Ascending aorta (tissue), 2 donors: ENCODE measurements at regions not wholly inside any gene's neighbourhood (a gene's known extent, or its start where the extent isn't known, plus 50 kb on each side); places are given as distances from the start of the nearest gene placed in this dataset.

Experiments used
- DNase-seq, 2 donors: peaks; one replicate each; pipeline ENCODE4 v3.0.0-alpha.2; 2019; ENCODE audit warnings: low spot score in 2 of 2
- H3K27ac ChIP-seq, 2 donors: fragments of 200-600 bp; sonication (generic); one replicate each; pipeline ENCODE4 v1.5.1; 2016 to 2017; ENCODE audit warnings: mild to moderate bottlenecking in 1 of 2
- H3K27me3 ChIP-seq: fragments of 200-600 bp; sonication (generic); one replicate; pipeline ENCODE4 v1.5.1; 2017
- H3K36me3 ChIP-seq, 2 donors: fragments of 200-600 bp; sonication (generic); one replicate each; pipeline ENCODE4 v1.5.1; 2016
- H3K4me1 ChIP-seq, 2 donors: fragments of 200-600 bp; sonication (generic); one replicate each; pipeline ENCODE4 v1.5.1; 2016 to 2017; ENCODE audit warnings: mild to moderate bottlenecking in 1 of 2
- H3K4me3 ChIP-seq, 2 donors: fragments of 200-600 bp; sonication (generic); one replicate each; pipeline ENCODE4 v1.5.1; 2016 to 2017; ENCODE audit warnings: mild to moderate bottlenecking in 1 of 2
- H3K9me3 ChIP-seq, 2 donors: fragments of 200-600 bp; sonication (generic); one replicate each; pipeline ENCODE4 v1.5.1; 2016
- intact Hi-C: fragments of 100-400 bp; cut with DNase I; formaldehyde crosslinking; loops from one replicate; pipeline ENCODE4 v1.15.1; 2023
- TF ChIP-seq, protein P1 (sequence below), 3 experiments: fragments of 200-600 bp in 2 of 3; fragments of 450-650 bp in 1 of 3; sonication (generic) in 2 of 3; IDR thresholded peaks; one replicate each; pipeline ENCODE4 v1.5.1; 2016 to 2019; ENCODE audit warnings: antibody characterized with exemption in 3 of 3, mild to moderate bottlenecking in 1 of 3, moderate library complexity in 1 of 3

DNA sequence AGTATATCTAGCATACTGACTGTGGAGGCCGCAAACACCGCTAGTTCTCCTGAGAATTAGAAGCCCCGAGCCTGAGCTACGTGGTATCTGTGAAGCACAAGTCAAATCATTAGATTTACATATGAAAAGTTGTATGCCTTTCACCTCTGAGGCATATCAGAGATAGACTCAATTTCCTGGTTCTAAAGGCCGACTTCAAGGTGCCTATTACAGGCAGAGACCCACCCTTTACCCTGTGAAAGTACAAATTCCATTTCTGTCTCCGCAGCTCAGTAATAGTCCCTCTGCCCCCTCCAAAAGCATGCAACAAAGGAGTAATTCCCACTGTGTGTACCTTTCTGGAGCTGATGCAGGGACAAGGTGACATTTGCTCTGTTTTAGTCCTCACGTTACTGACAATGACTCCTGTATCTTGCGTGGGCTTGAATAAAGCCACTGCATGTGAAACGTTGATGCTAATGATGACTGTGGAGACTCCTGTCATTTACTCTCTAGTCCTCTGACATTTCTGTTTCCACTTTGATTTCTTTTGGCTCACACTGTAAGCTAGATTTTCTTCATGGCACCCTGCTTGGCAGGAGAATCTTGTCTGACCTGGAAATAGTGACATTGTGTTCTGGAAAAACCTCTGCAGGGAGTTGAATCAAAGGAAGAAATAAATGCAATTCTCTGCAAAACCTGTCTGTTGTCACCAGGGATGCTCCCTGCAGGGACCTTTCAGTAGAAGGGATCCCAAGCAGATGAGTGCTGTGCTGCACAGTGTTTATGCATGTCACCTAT lies 273.2 kb upstream of the EMCN start:
- DNase-seq = no peak
- Histone ChIP-seq H3K27me3 (no peaks in the 10 kb centered on the region), H3K27ac (no peak overlapping the region), H3K4me3 (no peak overlapping the region), H3K36me3 (no peaks in the 10 kb centered on the region), H3K4me1 (no peaks in the 10 kb centered on the region), H3K9me3 (no peaks in the 10 kb centered on the region)
- TF ChIP-seq, protein P1, sequence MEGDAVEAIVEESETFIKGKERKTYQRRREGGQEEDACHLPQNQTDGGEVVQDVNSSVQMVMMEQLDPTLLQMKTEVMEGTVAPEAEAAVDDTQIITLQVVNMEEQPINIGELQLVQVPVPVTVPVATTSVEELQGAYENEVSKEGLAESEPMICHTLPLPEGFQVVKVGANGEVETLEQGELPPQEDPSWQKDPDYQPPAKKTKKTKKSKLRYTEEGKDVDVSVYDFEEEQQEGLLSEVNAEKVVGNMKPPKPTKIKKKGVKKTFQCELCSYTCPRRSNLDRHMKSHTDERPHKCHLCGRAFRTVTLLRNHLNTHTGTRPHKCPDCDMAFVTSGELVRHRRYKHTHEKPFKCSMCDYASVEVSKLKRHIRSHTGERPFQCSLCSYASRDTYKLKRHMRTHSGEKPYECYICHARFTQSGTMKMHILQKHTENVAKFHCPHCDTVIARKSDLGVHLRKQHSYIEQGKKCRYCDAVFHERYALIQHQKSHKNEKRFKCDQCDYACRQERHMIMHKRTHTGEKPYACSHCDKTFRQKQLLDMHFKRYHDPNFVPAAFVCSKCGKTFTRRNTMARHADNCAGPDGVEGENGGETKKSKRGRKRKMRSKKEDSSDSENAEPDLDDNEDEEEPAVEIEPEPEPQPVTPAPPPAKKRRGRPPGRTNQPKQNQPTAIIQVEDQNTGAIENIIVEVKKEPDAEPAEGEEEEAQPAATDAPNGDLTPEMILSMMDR (IDR thresholded peaks at IDR 0.05) = no peak
- intact Hi-C loops = no loop called here

DNA sequence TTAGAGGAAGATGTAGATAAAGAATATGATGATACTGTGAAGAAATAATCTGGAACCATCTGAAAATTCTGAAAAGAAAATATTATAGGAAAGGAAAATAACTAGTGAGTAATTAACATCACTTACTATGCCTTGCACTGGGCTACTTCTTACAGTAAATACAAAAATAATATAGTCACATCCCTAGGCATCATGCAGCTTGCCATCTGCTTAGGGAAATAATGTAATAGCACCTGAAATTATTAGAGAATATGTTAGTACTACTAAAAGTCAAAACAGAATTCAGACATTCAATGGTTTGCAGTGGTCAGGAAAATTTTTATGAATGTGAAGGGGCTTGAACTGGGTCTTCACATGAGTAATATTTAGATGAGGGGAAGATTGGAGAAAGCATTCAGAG lies 272.2 kb upstream of the EMCN start:
- no peaks in the 10 kb centered on the region for H3K36me3 ChIP-seq
- no peak for DNase-seq
- no peak overlapping the region for H3K27ac ChIP-seq
- intact Hi-C loops = no loop called here
- no peaks in the 10 kb centered on the region for H3K27me3 ChIP-seq
- no peaks in the 10 kb centered on the region for H3K4me1 ChIP-seq
- TF ChIP-seq, protein P1 (IDR thresholded peaks at IDR 0.05) = no peak
- no peaks in the 10 kb centered on the region for H3K9me3 ChIP-seq
- H3K4me3 ChIP-seq = no peak overlapping the region

DNA sequence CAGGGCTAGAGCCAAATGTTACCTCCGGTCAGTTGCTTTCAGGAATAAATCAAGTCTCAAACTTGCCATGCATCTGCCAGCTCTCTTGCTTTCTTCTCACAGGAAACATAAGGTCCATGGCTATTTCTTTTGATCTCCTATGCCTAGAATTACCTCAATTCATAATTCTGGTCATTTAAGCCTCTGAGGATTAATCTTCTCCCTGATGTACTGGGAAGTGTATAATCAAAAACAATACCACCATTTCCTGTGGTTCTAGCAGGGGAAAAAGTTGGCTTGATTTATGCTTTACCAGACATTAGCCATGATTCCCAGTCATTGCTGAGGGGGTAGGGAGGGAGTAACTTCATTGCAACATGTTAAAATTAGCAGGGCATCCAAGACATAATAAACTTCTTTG lies 268.7 kb upstream of the EMCN start:
- no peak for DNase-seq
- no peak overlapping the region for H3K4me3 ChIP-seq
- no peak overlapping the region for H3K27ac ChIP-seq
- H3K27me3 ChIP-seq = no peaks in the 10 kb centered on the region
- TF ChIP-seq, protein P1 (IDR thresholded peaks at IDR 0.05) = no peak
- no peaks in the 10 kb centered on the region for H3K4me1 ChIP-seq
- no peaks in the 10 kb centered on the region for H3K9me3 ChIP-seq
- intact Hi-C loops = no loop called here
- H3K36me3 ChIP-seq = no peaks in the 10 kb centered on the region

DNA sequence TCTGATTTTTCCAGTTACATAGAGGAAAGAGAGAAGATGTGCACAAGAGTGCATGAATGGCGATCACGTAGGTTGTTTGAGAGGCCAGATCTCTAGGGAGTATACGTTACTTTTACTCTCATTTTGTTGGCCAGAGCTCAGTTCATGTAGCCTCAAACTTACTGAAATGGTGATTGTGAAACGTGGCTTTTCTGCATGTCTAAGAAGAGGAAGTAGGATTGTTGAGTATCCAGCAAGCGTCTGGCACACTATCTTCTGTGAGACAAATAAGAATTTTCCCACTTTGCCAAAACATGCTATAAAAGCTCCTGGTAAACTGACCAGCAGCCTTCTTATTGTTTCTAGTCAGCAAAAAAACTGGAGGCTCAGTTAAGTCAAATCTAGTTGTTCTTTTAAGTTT lies 264.5 kb upstream of the EMCN start:
- H3K4me1 ChIP-seq = no peaks in the 10 kb centered on the region
- intact Hi-C loops = no loop called here
- no peaks in the 10 kb centered on the region for H3K36me3 ChIP-seq
- DNase-seq = no peak
- no peaks in the 10 kb centered on the region for H3K9me3 ChIP-seq
- TF ChIP-seq, protein P1 (IDR thresholded peaks at IDR 0.05) = no peak
- no peak overlapping the region for H3K4me3 ChIP-seq
- H3K27me3 ChIP-seq = no peaks in the 10 kb centered on the region
- no peak overlapping the region for H3K27ac ChIP-seq

DNA sequence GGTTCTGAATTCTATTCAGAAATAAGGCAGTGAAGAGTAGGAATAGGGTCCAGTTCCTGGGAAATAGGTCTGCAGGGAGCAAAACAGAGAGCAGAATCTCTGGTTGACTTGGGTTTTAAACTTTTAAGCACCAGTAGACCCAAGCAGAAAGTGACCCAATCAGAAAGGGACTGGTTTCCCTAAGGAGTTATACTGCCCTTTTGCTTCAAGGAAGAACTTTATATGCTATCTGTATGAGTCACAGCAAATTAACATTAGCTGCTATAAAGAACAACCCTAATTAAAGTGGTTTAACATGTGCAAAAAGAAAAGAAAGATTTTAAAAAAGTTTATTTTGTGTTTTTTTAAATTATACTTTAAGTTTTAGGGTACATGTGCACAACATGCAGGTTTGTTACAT lies 263.6 kb upstream of the EMCN start:
- DNase-seq = no peak
- no peaks in the 10 kb centered on the region for H3K4me1 ChIP-seq
- H3K4me3 ChIP-seq = no peak overlapping the region
- no peak overlapping the region for H3K27ac ChIP-seq
- H3K9me3 ChIP-seq = no peaks in the 10 kb centered on the region
- no peaks in the 10 kb centered on the region for H3K27me3 ChIP-seq
- no peaks in the 10 kb centered on the region for H3K36me3 ChIP-seq
- intact Hi-C loops = no loop called here
- TF ChIP-seq, protein P1 (IDR thresholded peaks at IDR 0.05) = no peak

DNA sequence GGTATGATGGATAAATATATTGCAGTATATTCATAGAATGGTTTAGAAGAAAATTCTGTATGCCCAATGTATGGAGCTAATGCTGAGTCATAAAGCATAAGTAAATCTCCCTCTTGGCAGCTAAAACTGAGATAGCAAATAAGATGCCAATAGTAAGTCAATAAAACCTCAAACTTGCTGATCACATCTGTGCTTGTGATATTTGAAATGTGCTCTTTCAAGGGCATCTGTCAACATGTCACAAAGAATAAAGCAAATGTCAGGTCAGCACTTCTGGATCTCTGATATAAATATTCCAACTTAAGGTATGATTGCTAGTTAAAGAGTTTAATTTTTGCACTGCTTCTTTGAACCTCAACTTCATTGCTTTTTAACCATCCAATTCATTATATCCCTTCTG lies 262.3 kb upstream of the EMCN start:
- Histone ChIP-seq H3K27ac (no peak overlapping the region), H3K4me1 (no peaks in the 10 kb centered on the region), H3K4me3 (no peak overlapping the region), H3K27me3 (no peaks in the 10 kb centered on the region), H3K9me3 (peaks cover 0 to 5% of the 10 kb centered on the region in 2 donors), H3K36me3 (no peaks in the 10 kb centered on the region)
- TF ChIP-seq, protein P1 (IDR thresholded peaks at IDR 0.05) = no peak
- no peak for DNase-seq
- intact Hi-C loops = no loop called here
